ENCODE measurements at regions not wholly inside any gene's neighbourhood (a gene's known extent, or its start where the extent isn't known, plus 50 kb on each side); places are given as distances from the start of the nearest gene placed in this dataset.
A peak's percentile ranks its signal among the peaks of the same experiment; 100 is the strongest.

- DNase-seq (ENCODE audit: low spot score), result no peak
Observed at GRCh38 chr2:12828980-12829379, 112.2 kb downstream of the TRIB2 start.

GRCh38 chr2:12831016-12831415 is 114.3 kb downstream of the TRIB2 start:
- no peak for DNase-seq (ENCODE audit: low spot score)

GRCh38 chr2:12834239-12834638 is 117.5 kb downstream of the TRIB2 start:
- no peak for DNase-seq (ENCODE audit: low spot score)

GRCh38 chr2:12835733-12836132 is 119.0 kb downstream of the TRIB2 start:
- DNase-seq (ENCODE audit: low spot score), result no peak

GRCh38 chr2:12839339-12839738 is 122.6 kb downstream of the TRIB2 start:
- no peak for DNase-seq (ENCODE audit: low spot score)

- no peak for DNase-seq (ENCODE audit: low spot score)
Observed at GRCh38 chr2:12841021-12841420, 124.3 kb downstream of the TRIB2 start.

- DNase-seq (ENCODE audit: low spot score), result no peak
Observed at GRCh38 chr2:12842917-12843316, 126.2 kb downstream of the TRIB2 start.

GRCh38 chr2:12844511-12844910 is 127.8 kb downstream of the TRIB2 start:
- DNase-seq (ENCODE audit: low spot score), result no peak

GRCh38 chr2:12847694-12848575 is 131.2 kb downstream of the TRIB2 start:
- peak; percentile 35 for DNase-seq (ENCODE audit: low spot score)

- DNase-seq (ENCODE audit: low spot score), result no peak
Observed at GRCh38 chr2:12852135-12852534, 135.4 kb downstream of the TRIB2 start.

- DNase-seq (ENCODE audit: low spot score), result no peak
Observed at GRCh38 chr2:12854001-12854530, 137.3 kb downstream of the TRIB2 start.

GRCh38 chr2:12855508-12855907 is 138.8 kb downstream of the TRIB2 start:
- no peak for DNase-seq (ENCODE audit: low spot score)

GRCh38 chr2:12856934-12857601 is 140.3 kb downstream of the TRIB2 start:
- peak; percentile 65 for DNase-seq (ENCODE audit: low spot score)

- DNase-seq (ENCODE audit: low spot score), result no peak
Observed at GRCh38 chr2:12857891-12858290, 141.2 kb downstream of the TRIB2 start.

GRCh38 chr2:12858786-12859185 is 142.1 kb downstream of the TRIB2 start:
- DNase-seq (ENCODE audit: low spot score), result no peak

GRCh38 chr2:12861344-12861930 is 144.7 kb downstream of the TRIB2 start:
- peak; percentile 58 for DNase-seq (ENCODE audit: low spot score)

- peak; percentile 17 for DNase-seq (ENCODE audit: low spot score)
Observed at GRCh38 chr2:12862541-12862940, 145.8 kb downstream of the TRIB2 start.

GRCh38 chr2:12863937-12864336 is 147.2 kb downstream of the TRIB2 start:
- no peak for DNase-seq (ENCODE audit: low spot score)

- DNase-seq (ENCODE audit: low spot score), result no peak
Observed at GRCh38 chr2:12867631-12868287, 151.0 kb downstream of the TRIB2 start.

GRCh38 chr2:12870692-12871091 is 154.0 kb downstream of the TRIB2 start:
- DNase-seq (ENCODE audit: low spot score), result no peak

GRCh38 chr2:12871694-12872315 is 155.1 kb downstream of the TRIB2 start:
- DNase-seq (ENCODE audit: low spot score), result no peak

- DNase-seq (ENCODE audit: low spot score), result no peak
Observed at GRCh38 chr2:12877761-12878160, 161.0 kb downstream of the TRIB2 start.

Measured in GM03348 (cell line).